Eye (tissue), 1 donor: ENCODE measurements at regions not wholly inside any gene's neighbourhood (a gene's known extent, or its start where the extent isn't known, plus 50 kb on each side); places are given as distances from the start of the nearest gene placed in this dataset.
"Not testable (repeated sequence)": the region's sequence is repeated elsewhere in the genome, so short reads cannot be mapped to it uniquely, and the experiment has no call there.

ENCODE experiments used
- DNase-seq: peaks from one replicate; pipeline ENCODE4 v3.0.0-alpha.2; 2015

GRCh38 chr21:13907385-13907784 is 297.8 kb downstream of the POTED start:
- DNase-seq, result not testable (repeated sequence)

GRCh38 chr21:13896596-13897247 is 287.1 kb downstream of the POTED start:
- DNase-seq, result not testable (repeated sequence)

GRCh38 chr21:13893617-13894016 is 284.0 kb downstream of the POTED start:
- not testable (repeated sequence) for DNase-seq

GRCh38 chr21:13893025-13893424 is 283.4 kb downstream of the POTED start:
- DNase-seq, result not testable (repeated sequence)

GRCh38 chr21:13892146-13892751 is 282.7 kb downstream of the POTED start:
- not testable (repeated sequence) for DNase-seq

GRCh38 chr21:13889176-13889575 is 279.6 kb downstream of the POTED start:
- DNase-seq, result not testable (repeated sequence)

GRCh38 chr21:13883641-13884395 is 274.2 kb downstream of the POTED start:
- not testable (repeated sequence) for DNase-seq

- not testable (repeated sequence) for DNase-seq
Measured at GRCh38 chr21:13877503-13877902, 267.9 kb downstream of the POTED start.

GRCh38 chr21:13876999-13877398 is 267.4 kb downstream of the POTED start:
- DNase-seq, result not testable (repeated sequence)

GRCh38 chr21:13874001-13874400 is 264.4 kb downstream of the POTED start:
- DNase-seq, result not testable (repeated sequence)

GRCh38 chr21:13854638-13855037 is 245.1 kb downstream of the POTED start:
- DNase-seq, result no peak

GRCh38 chr21:13850808-13851207 is 241.2 kb downstream of the POTED start:
- DNase-seq, result not testable (repeated sequence)

- not testable (repeated sequence) for DNase-seq
Measured at GRCh38 chr21:13849489-13849888, 239.9 kb downstream of the POTED start.

- not testable (repeated sequence) for DNase-seq
Measured at GRCh38 chr21:13846718-13847117, 237.1 kb downstream of the POTED start.

GRCh38 chr21:13844574-13844973 is 235.0 kb downstream of the POTED start:
- DNase-seq, result not testable (repeated sequence)

- DNase-seq, result not testable (repeated sequence)
Measured at GRCh38 chr21:13843081-13843480, 233.5 kb downstream of the POTED start.

GRCh38 chr21:13827666-13828065 is 218.1 kb downstream of the POTED start:
- DNase-seq, result not testable (repeated sequence)

- DNase-seq, result no peak
Measured at GRCh38 chr21:13827201-13827600, 217.6 kb downstream of the POTED start.

GRCh38 chr21:13826511-13826910 is 216.9 kb downstream of the POTED start:
- DNase-seq, result not testable (repeated sequence)

- not testable (repeated sequence) for DNase-seq
Measured at GRCh38 chr21:13825218-13825778, 215.7 kb downstream of the POTED start.

- not testable (repeated sequence) for DNase-seq
Measured at GRCh38 chr21:13820286-13820685, 210.7 kb downstream of the POTED start.

- not testable (repeated sequence) for DNase-seq
Measured at GRCh38 chr21:13812191-13812590, 202.6 kb downstream of the POTED start.

GRCh38 chr21:13810559-13810958 is 201.0 kb downstream of the POTED start:
- not testable (repeated sequence) for DNase-seq
